ENCODE measurements at regions not wholly inside any gene's neighbourhood (a gene's known extent, or its start where the extent isn't known, plus 50 kb on each side); places are given as distances from the start of the nearest gene placed in this dataset.

GRCh38 chr2:8549942-8550341 is 131.9 kb upstream of the ID2 start:
- TF ChIP-seq CTCF (IDR thresholded peaks at IDR 0.05) (no peak), POLR2A (IDR thresholded peaks at IDR 0.05) (no peak)
